Cardiac muscle cell (in vitro differentiated cells and primary cell): ENCODE measurements at regions not wholly inside any gene's neighbourhood (a gene's known extent, or its start where the extent isn't known, plus 50 kb on each side); places are given as distances from the start of the nearest gene placed in this dataset.

Experiments
- DNase-seq, 2 donors: peaks; one replicate each; pipeline versions ENCODE4 v3.0.0 to v3.0.0-alpha.2; 2010 to 2017; ENCODE audit warnings: low read depth in 1 of 2, low spot score in 1 of 2
- H3K27ac ChIP-seq: fragments of 200-600 bp; sonication (generic); 2 replicates; pipeline ENCODE4 v1.5.1; 2016
- H3K27me3 ChIP-seq: fragments of 200-600 bp; sonication (generic); 2 replicates; pipeline ENCODE4 v1.6.0; 2016; ENCODE audit warnings: control low read depth
- H3K36me3 ChIP-seq: fragments of 200-600 bp; sonication (generic); 2 replicates; pipeline ENCODE4 v1.5.1; 2016; ENCODE audit warnings: control low read depth
- H3K4me1 ChIP-seq: fragments of 200-600 bp; sonication (generic); 2 replicates; pipeline ENCODE4 v1.8.1; 2017; ENCODE audit warnings: low read depth, mild to moderate bottlenecking, mixed run types
- H3K4me3 ChIP-seq: fragments of 200-600 bp; sonication (generic); 2 replicates; pipeline ENCODE4 v1.5.1; 2016; ENCODE audit warnings: mild to moderate bottlenecking
- H3K9me3 ChIP-seq: fragments of 200-600 bp; sonication (generic); 2 replicates; pipeline ENCODE4 v1.5.1; 2017; ENCODE audit warnings: low read depth, mild to moderate bottlenecking, control low read depth
- TF ChIP-seq, protein P1 (sequence below): IDR thresholded peaks from 2 replicates; pipeline ENCODE4 v1.5.1; 2012; ENCODE audit warnings: low read depth, mild to moderate bottlenecking, low read length

DNA sequence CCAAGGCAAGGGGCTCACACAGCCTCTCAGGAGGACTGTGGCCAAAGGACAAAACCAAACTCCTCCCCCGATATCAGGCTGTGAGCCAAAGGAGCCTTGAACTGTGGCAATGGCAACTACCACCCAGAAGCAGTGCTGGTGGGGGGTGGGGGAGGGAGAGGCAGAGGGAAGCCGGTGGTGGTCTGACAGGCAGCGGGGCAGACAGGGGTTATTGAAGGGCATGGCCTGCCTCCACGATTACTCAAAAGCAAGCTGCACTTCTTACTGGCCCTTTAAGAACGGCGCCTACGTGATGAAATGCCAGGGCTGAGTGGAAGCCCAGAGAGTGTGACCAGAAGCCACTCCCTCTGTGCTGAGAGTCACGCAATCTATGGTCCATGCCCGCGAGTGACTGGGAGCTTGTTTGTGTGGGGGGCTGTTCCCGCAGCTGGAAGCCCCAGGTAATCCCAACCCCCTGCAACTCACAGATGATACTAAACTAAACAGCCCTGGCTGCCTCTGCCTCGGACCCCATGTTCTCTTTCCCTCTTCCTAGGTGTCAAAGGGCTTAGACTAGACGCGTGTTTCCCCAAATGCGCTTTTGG, 128.2 kb upstream of the CXCR4 start:
- Histone ChIP-seq H3K27ac (no peak overlapping the region), H3K4me1 (peaks cover 8% of the 10 kb centered on the region)
- DNase-seq: peak; percentile 36 to 62

DNA sequence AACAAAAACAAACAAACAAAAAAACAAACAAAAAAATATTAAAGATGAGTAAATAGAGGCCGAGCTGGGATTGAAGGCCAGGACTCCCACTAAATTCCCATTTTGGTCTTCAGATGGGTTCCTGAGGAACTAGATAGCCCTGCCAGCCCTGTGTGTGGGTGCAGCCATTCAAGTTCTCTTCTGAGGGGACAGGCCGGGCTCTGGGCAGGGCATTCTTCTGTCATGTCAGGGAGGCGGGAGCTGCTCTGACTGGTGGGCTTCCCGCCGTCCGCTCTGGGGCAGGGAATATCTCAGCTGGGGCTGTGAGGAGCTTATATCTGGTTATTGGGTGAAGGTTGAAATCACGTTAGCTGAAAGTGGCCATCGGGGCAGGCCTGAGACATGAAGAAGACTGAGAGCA, 127.3 kb upstream of the CXCR4 start:
- H3K9me3 ChIP-seq: no peaks in the 10 kb centered on the region
- no peaks in the 10 kb centered on the region for H3K27me3 ChIP-seq
- no peak overlapping the region for H3K27ac ChIP-seq
- no peaks in the 10 kb centered on the region for H3K36me3 ChIP-seq
- no peak for DNase-seq
- H3K4me1 ChIP-seq: peaks cover 8% of the 10 kb centered on the region
- H3K4me3 ChIP-seq: no peak overlapping the region
- TF ChIP-seq, protein P1, sequence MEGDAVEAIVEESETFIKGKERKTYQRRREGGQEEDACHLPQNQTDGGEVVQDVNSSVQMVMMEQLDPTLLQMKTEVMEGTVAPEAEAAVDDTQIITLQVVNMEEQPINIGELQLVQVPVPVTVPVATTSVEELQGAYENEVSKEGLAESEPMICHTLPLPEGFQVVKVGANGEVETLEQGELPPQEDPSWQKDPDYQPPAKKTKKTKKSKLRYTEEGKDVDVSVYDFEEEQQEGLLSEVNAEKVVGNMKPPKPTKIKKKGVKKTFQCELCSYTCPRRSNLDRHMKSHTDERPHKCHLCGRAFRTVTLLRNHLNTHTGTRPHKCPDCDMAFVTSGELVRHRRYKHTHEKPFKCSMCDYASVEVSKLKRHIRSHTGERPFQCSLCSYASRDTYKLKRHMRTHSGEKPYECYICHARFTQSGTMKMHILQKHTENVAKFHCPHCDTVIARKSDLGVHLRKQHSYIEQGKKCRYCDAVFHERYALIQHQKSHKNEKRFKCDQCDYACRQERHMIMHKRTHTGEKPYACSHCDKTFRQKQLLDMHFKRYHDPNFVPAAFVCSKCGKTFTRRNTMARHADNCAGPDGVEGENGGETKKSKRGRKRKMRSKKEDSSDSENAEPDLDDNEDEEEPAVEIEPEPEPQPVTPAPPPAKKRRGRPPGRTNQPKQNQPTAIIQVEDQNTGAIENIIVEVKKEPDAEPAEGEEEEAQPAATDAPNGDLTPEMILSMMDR: no peak

More for the DNA sequence above, 128.2 kb upstream of the CXCR4 start:
- H3K27me3 ChIP-seq: no peaks in the 10 kb centered on the region
- TF ChIP-seq, protein P1: no peak
- no peaks in the 10 kb centered on the region for H3K36me3 ChIP-seq
- no peaks in the 10 kb centered on the region for H3K9me3 ChIP-seq
- H3K4me3 ChIP-seq: no peak overlapping the region

DNA sequence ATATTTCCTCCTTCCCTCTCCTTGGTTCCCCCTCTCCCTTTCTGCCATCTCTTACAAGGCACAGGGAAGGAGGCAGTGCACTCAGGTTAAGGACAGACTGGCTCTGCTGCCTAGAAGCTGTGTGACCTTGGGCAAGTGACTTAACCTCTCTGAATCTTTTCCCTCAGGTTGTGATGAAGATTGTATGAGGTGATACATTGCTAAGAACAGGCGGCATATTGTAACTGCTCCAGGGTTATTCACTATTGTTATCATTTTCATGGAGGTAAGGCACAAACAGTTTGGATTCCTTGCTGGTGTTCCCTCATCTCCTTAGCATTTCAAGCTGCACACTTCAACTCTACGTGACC, 126.6 kb upstream of the CXCR4 start:
- TF ChIP-seq, protein P1: no peak
- Histone ChIP-seq H3K4me1 (peaks cover 8% of the 10 kb centered on the region), H3K9me3 (no peaks in the 10 kb centered on the region), H3K27me3 (no peaks in the 10 kb centered on the region), H3K4me3 (no peak overlapping the region), H3K27ac (no peak overlapping the region), H3K36me3 (no peaks in the 10 kb centered on the region)
- no peak for DNase-seq

DNA sequence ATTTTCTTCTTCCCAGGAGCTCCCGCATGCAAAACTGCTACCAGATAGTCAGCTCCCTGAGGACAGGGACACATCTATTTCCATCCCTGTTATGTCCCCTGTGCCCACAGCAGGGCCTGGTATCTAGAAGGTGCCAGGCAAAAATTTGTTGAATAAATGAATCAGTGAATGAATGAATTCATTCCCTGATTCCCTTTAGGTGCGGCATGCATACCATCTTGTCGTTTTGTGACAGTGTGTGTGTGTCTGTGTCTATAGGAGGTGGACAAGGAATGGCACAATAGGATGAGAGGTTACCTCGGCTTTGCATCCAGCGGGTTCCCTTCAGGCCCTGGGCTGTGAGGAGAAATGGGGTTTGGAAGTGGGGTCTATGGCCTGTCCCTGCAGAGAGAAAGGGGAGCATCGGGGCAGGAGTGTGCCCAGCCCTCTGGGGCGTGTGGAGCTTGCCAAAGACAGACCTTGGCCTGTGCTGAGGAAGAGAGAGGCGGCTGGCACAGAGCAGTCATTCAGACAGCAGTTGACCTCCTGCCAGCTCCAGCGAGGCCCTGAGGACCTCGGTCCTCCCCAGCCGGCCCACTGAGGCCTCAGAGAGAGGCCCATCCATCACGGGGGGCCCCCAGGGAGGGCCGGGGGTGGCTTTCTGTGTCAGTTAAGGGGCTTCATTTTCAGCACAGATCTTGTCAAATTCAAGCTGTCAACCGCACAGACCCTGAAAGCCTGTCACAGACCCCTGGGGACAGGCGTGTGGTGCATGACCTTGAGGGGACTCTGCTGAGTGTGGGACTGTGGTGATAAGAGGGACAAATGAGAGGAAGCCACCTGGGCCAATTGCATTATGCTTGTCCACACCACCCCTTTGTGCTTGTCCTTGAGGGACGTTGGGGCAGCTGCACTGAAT, 125.9 kb upstream of the CXCR4 start:
- TF ChIP-seq, protein P1: no peak
- H3K27me3 ChIP-seq: no peaks in the 10 kb centered on the region
- H3K27ac ChIP-seq: peak overlapping the region; percentile 6
- DNase-seq: no peak
- H3K36me3 ChIP-seq: no peaks in the 10 kb centered on the region
- no peaks in the 10 kb centered on the region for H3K9me3 ChIP-seq
- peaks cover 8% of the 10 kb centered on the region for H3K4me1 ChIP-seq
- no peak overlapping the region for H3K4me3 ChIP-seq

DNA sequence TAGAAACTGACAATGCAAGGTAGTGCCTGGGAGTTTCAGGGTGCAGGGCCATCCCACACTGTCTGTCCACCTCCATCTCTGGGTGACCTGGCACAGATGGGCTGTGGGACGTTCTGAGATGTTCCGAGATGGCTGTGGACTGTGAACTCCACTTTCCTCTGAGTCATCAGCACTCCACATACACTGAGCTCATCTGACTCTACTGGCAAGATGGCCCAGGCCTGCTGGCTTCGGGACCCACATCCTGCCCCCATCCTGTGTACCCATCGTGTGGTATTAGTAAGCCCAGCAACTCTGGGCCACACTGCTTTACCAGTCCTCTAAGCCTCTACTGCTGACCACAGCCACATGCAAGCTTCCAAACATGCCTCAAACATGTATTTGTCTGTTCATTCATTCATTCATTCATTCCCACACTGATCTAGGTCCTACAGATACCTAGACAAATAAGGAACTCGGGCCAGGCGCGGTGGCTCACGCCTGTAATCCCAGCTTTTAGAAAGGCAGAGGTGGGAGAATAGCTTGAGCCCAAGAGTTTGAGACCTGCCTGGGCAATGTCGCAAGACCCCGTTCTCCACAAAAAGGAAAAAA, 124.8 kb upstream of the CXCR4 start:
- H3K4me3 ChIP-seq: no peak overlapping the region
- DNase-seq: no peak

More for the DNA sequence above, 124.8 kb upstream of the CXCR4 start:
- H3K27ac ChIP-seq: no peak overlapping the region
- TF ChIP-seq, protein P1: no peak
- no peaks in the 10 kb centered on the region for H3K27me3 ChIP-seq
- H3K4me1 ChIP-seq: peaks cover 8% of the 10 kb centered on the region
- H3K36me3 ChIP-seq: no peaks in the 10 kb centered on the region
- H3K9me3 ChIP-seq: no peaks in the 10 kb centered on the region
